CD4-positive, alpha-beta T cell treated with Interleukin-4 for 4 hours (primary cell): ENCODE measurements at regions not wholly inside any gene's neighbourhood (a gene's known extent, or its start where the extent isn't known, plus 50 kb on each side); places are given as distances from the start of the nearest gene placed in this dataset.
"Not testable (repeated sequence)": the region's sequence is repeated elsewhere in the genome, so short reads cannot be mapped to it uniquely, and the experiment has no call there.

ENCODE experiments used
- DNase-seq: peaks from one replicate; pipeline ENCODE4 v3.0.0-alpha.2; 2020

- no peak for DNase-seq
Observed at GRCh38 chr1:166511761-166512160, 327.5 kb upstream of the POGK start.

- DNase-seq = no peak
Observed at GRCh38 chr1:166514067-166514466, 325.2 kb upstream of the POGK start.

GRCh38 chr1:166527752-166528151 lies 311.5 kb upstream of the POGK start:
- no peak for DNase-seq

- no peak for DNase-seq
Observed at GRCh38 chr1:166538646-166539045, 300.6 kb upstream of the POGK start.

GRCh38 chr1:166544036-166544435 lies 295.2 kb upstream of the POGK start:
- DNase-seq = no peak

- DNase-seq = no peak
Observed at GRCh38 chr1:166544561-166544960, 294.7 kb upstream of the POGK start.

- DNase-seq = no peak
Observed at GRCh38 chr1:166552706-166553105, 286.6 kb upstream of the POGK start.

GRCh38 chr1:166570954-166571353 lies 268.3 kb upstream of the POGK start:
- no peak for DNase-seq

GRCh38 chr1:166573199-166573598 lies 266.1 kb upstream of the POGK start:
- DNase-seq = no peak

- DNase-seq = no peak
Observed at GRCh38 chr1:166579557-166580501, 259.4 kb upstream of the POGK start.

- DNase-seq = no peak
Observed at GRCh38 chr1:166588741-166589140, 250.5 kb upstream of the POGK start.

- no peak for DNase-seq
Observed at GRCh38 chr1:166590161-166590560, 249.1 kb upstream of the POGK start.

GRCh38 chr1:166594646-166595045 lies 244.6 kb upstream of the POGK start:
- no peak for DNase-seq

GRCh38 chr1:166597516-166597915 lies 241.8 kb upstream of the POGK start:
- DNase-seq = no peak

- DNase-seq = no peak
Observed at GRCh38 chr1:166600574-166600973, 238.7 kb upstream of the POGK start.

- no peak for DNase-seq
Observed at GRCh38 chr1:166601650-166602278, 237.5 kb upstream of the POGK start.

GRCh38 chr1:166602801-166603200 lies 236.5 kb upstream of the POGK start:
- not testable (repeated sequence) for DNase-seq

- DNase-seq = no peak
Observed at GRCh38 chr1:166603296-166603695, 236.0 kb upstream of the POGK start.

- no peak for DNase-seq
Observed at GRCh38 chr1:166605137-166605536, 234.1 kb upstream of the POGK start.

GRCh38 chr1:166612886-166613285 lies 226.4 kb upstream of the POGK start:
- no peak for DNase-seq

GRCh38 chr1:166616206-166616605 lies 223.1 kb upstream of the POGK start:
- no peak for DNase-seq

- no peak for DNase-seq
Observed at GRCh38 chr1:166626711-166627110, 212.6 kb upstream of the POGK start.

- DNase-seq = no peak
Observed at GRCh38 chr1:166627558-166627957, 211.7 kb upstream of the POGK start.

- DNase-seq = no peak
Observed at GRCh38 chr1:166628259-166628658, 211.0 kb upstream of the POGK start.
